ENCODE measurements at regions not wholly inside any gene's neighbourhood (a gene's known extent, or its start where the extent isn't known, plus 50 kb on each side); places are given as distances from the start of the nearest gene placed in this dataset.

GRCh38 chr9:118438810-118439209 lies 734.6 kb downstream of the TLR4 start:
- ATAC-seq, result no peak
- Histone ChIP-seq H4K20me1 (replicated peaks; ENCODE audit: insufficient read depth) (no peaks in the 10 kb centered on the region), H3F3A (replicated peaks; ENCODE audit: low read depth) (no peaks in the 10 kb centered on the region), H3K36me3 (ENCODE audit: insufficient read depth) (no peaks in the 10 kb centered on the region), H2AFZ (peak overlapping the region; percentile 44; the same call in 1 of the 2 replicates), H3K4me1 (ENCODE audit: insufficient read depth) (no peaks in the 10 kb centered on the region), H3K4me2 (no peak overlapping the region), H3K79me2 (replicated peaks; ENCODE audit: insufficient read depth) (no peaks in the 10 kb centered on the region), H3K27ac (ENCODE audit: low read depth) (no peak overlapping the region), H3K4me3 (no peak overlapping the region), H3K27me3 (ENCODE audit: insufficient read depth) (no peaks in the 10 kb centered on the region), H3K9me2 (ENCODE audit: insufficient read depth) (no peaks in the 10 kb centered on the region)
- Mint-ChIP-seq H3K4me3 (no peak overlapping the region), H3K9me3 (peaks cover 36% of the 10 kb centered on the region), H3K27ac (no peak overlapping the region), H3K4me1 (no peaks in the 10 kb centered on the region), H3K36me3 (ENCODE audit: low read depth) (no peaks in the 10 kb centered on the region), H3K27me3 (ENCODE audit: insufficient read depth, low read depth, poor library complexity) (no peaks in the 10 kb centered on the region)
- TF ChIP-seq ZNF462 (CRISPR knock-in tag; IDR thresholded peaks at IDR 0.05) (no peak), ETS1 (IDR thresholded peaks at IDR 0.05) (no peak), CREB1 (CRISPR knock-in tag; IDR thresholded peaks at IDR 0.05; ENCODE audit: low read depth) (no peak), CTCF (conservative IDR thresholded peaks at IDR 0.05; ENCODE audit: low read depth in 2 of 2) (no peak), EZH2phosphoT487 (IDR thresholded peaks at IDR 0.05; ENCODE audit: unreplicated experiment) (no peak), STAT1 (IDR thresholded peaks at IDR 0.05; ENCODE audit: unreplicated experiment) (no peak), ZNF114 (CRISPR knock-in tag; IDR thresholded peaks at IDR 0.05) (no peak), POLR2AphosphoS5 (IDR thresholded peaks at IDR 0.05; ENCODE audit: low read depth) (no peak), REST (IDR thresholded peaks at IDR 0.05; ENCODE audit: unreplicated experiment) (no peak), NANOG (IDR thresholded peaks at IDR 0.05; ENCODE audit: borderline replicate concordance) (no peak)
- no peak for DNase-seq (ENCODE audit: low spot score)

All from GM23338 (cell line).